ENCODE measurements at regions not wholly inside any gene's neighbourhood (a gene's known extent, or its start where the extent isn't known, plus 50 kb on each side); places are given as distances from the start of the nearest gene placed in this dataset.

DNA sequence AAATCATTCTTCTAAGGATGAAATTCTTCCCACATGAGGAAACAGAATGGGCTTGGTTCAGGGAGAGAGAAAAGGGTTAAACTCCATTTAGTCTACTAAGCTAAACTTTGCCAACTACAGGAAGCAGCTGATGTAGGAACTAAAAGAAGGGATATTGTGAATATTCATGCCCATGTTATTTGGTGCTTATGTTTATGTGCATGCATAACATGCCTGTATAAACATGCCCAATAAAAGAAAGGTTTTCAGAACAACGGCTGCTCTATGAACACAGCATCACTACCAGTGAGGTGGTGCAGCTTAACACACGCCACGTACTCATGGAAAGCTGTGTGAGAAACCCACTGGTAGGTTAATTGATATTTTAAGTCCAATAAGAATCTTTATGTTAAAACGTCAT lies 59.4 kb upstream of the VGLL4 start:
- H3K36me3 Mint-ChIP-seq: peaks cover 5% of the 10 kb centered on the region
- POLR2A ChIA-PET: interaction anchor here (0.7 kb wide), 1 partner anchor 13 kb away, joined by 5 read pairs; no protein-coding TSS in a partner anchor
- DNase-seq: no peak
- H3K4me1 Mint-ChIP-seq: no peaks in the 10 kb centered on the region
- H3K4me3 Mint-ChIP-seq: no peak overlapping the region
- no peaks in the 10 kb centered on the region for H3K27me3 Mint-ChIP-seq
- peaks cover 2% of the 10 kb centered on the region for H3K9me3 Mint-ChIP-seq
- ATAC-seq (ENCODE audit: low read depth): no peak
- no peak overlapping the region for H3K27ac Mint-ChIP-seq

DNA sequence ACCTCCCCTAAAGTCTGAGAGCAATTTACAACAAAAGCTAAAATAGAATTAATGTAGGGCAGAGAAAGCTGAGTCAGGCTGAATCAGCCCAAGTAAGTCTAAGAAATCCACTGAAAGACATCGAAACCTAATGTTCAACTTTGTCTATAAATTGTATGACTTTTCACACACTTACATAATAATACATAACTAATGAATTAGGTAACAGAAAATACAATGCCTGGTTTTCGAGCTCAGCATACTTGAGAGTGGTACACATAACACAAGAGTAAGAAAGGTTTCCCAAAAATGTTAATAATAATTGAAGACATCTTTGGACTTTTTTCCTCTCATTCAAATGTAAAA lies 55.3 kb upstream of the VGLL4 start:
- H3K4me1 Mint-ChIP-seq: no peaks in the 10 kb centered on the region
- no peak overlapping the region for H3K27ac Mint-ChIP-seq
- no peak overlapping the region for H3K4me3 Mint-ChIP-seq
- no peaks in the 10 kb centered on the region for H3K9me3 Mint-ChIP-seq
- DNase-seq (no peak), ATAC-seq (ENCODE audit: low read depth) (no peak)
- H3K36me3 Mint-ChIP-seq: peaks cover 5% of the 10 kb centered on the region
- no peaks in the 10 kb centered on the region for H3K27me3 Mint-ChIP-seq
- POLR2A ChIA-PET: no interaction called here

- DNase-seq: no peak
- Mint-ChIP-seq H3K4me3 (no peak overlapping the region), H3K9me3 (no peaks in the 10 kb centered on the region), H3K36me3 (peaks cover 5% of the 10 kb centered on the region), H3K27me3 (no peaks in the 10 kb centered on the region), H3K27ac (no peak overlapping the region), H3K4me1 (no peaks in the 10 kb centered on the region)
- POLR2A ChIA-PET: no interaction called here
- no peak for ATAC-seq (ENCODE audit: low read depth)
Measured at GRCh38 chr3:11698326-11699082, 54.8 kb upstream of the VGLL4 start.

DNA sequence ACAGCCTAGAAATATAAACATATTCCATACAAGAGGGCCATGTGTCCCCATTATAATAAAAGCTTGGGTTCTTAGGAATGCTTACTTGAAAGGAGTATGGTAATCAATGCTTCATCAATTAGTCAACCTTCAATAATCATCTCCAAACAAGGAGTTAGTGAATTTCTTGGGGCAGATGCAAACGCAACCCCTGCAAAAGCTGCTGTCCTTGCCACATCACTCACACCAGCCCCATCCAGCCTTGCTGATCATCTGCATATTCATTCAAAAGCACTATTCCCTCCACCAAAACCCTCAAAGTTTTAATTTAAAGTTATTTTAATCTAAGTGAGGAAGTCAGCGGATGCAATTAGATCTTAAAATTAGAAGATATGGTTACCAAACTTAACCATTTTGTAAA lies 54.0 kb upstream of the VGLL4 start:
- H3K4me3 Mint-ChIP-seq: no peak overlapping the region
- no peaks in the 10 kb centered on the region for H3K4me1 Mint-ChIP-seq
- H3K36me3 Mint-ChIP-seq: peaks cover 5% of the 10 kb centered on the region
- no peaks in the 10 kb centered on the region for H3K9me3 Mint-ChIP-seq
- H3K27me3 Mint-ChIP-seq: no peaks in the 10 kb centered on the region
- POLR2A ChIA-PET: no interaction called here
- H3K27ac Mint-ChIP-seq: no peak overlapping the region
- ATAC-seq (ENCODE audit: low read depth) (no peak), DNase-seq (no peak)

GRCh38 chr3:11696054-11696453 lies 52.3 kb upstream of the VGLL4 start:
- Mint-ChIP-seq H3K27ac (no peak overlapping the region), H3K27me3 (no peaks in the 10 kb centered on the region), H3K9me3 (no peaks in the 10 kb centered on the region), H3K4me3 (no peak overlapping the region), H3K4me1 (no peaks in the 10 kb centered on the region), H3K36me3 (peaks cover 2% of the 10 kb centered on the region)
- DNase-seq (no peak), ATAC-seq (ENCODE audit: low read depth) (no peak)
- POLR2A ChIA-PET: no interaction called here
